ENCODE measurements at regions not wholly inside any gene's neighbourhood (a gene's known extent, or its start where the extent isn't known, plus 50 kb on each side); places are given as distances from the start of the nearest gene placed in this dataset.
"Not testable (repeated sequence)": the region's sequence is repeated elsewhere in the genome, so short reads cannot be mapped to it uniquely, and the experiment has no call there.

GRCh38 chr1:221862971-221863370 lies 121.1 kb upstream of the DUSP10 start:
- no peak overlapping the region for H3K9ac ChIP-seq (ENCODE audit: low read length in 3 of 3)
- no peaks in the 10 kb centered on the region for H3K4me1 ChIP-seq (ENCODE audit: control insufficient read depth in 2 of 3, insufficient read depth in 2 of 3, low read depth in 1 of 3, low read length in 3 of 3)
- no peak for FAIRE-seq

GRCh38 chr1:221858818-221859611 lies 117.1 kb upstream of the DUSP10 start:
- H3K27me3 ChIP-seq (ENCODE audit: control insufficient read depth, insufficient read depth, low read length): no peaks in the 10 kb centered on the region
- H3K9ac ChIP-seq (ENCODE audit: low read length in 3 of 3): no peak overlapping the region
- H3K4me3 ChIP-seq (ENCODE audit: low read length in 3 of 3): no peak overlapping the region
- TF ChIP-seq CTCF (IDR thresholded peaks at IDR 0.05; ENCODE audit: borderline replicate concordance, extremely low read depth, insufficient read depth): no peak
- no peaks in the 10 kb centered on the region for H3K36me3 ChIP-seq (ENCODE audit: control insufficient read depth in 2 of 3, insufficient read depth in 3 of 3, low read length in 3 of 3)
- intact Hi-C loops (cut with DNase I): no loop called here
- H3K27ac ChIP-seq (ENCODE audit: low read depth in 2 of 2, low read length in 2 of 2): no peak overlapping the region
- H3K9me3 ChIP-seq (ENCODE audit: control insufficient read depth in 2 of 3, insufficient read depth in 1 of 3, low read length in 3 of 3): no peaks in the 10 kb centered on the region
- no peaks in the 10 kb centered on the region for H3K4me1 ChIP-seq (ENCODE audit: control insufficient read depth in 2 of 3, insufficient read depth in 2 of 3, low read depth in 1 of 3, low read length in 3 of 3)
- FAIRE-seq (no peak), DNase-seq (no peak)

More at GRCh38 chr1:221862971-221863370, 121.1 kb upstream of the DUSP10 start:
- H3K9me3 ChIP-seq (ENCODE audit: control insufficient read depth in 2 of 3, insufficient read depth in 1 of 3, low read length in 3 of 3): no peaks in the 10 kb centered on the region
- no peak for TF ChIP-seq CTCF (IDR thresholded peaks at IDR 0.05; ENCODE audit: borderline replicate concordance, extremely low read depth, insufficient read depth)
- H3K36me3 ChIP-seq (ENCODE audit: control insufficient read depth in 2 of 3, insufficient read depth in 3 of 3, low read length in 3 of 3): no peaks in the 10 kb centered on the region
- H3K27me3 ChIP-seq (ENCODE audit: control insufficient read depth, insufficient read depth, low read length): no peaks in the 10 kb centered on the region
- no peak for DNase-seq
- intact Hi-C loops (cut with DNase I): no loop called here
- H3K4me3 ChIP-seq (ENCODE audit: low read length in 3 of 3): no peak overlapping the region
- H3K27ac ChIP-seq (ENCODE audit: low read depth in 2 of 2, low read length in 2 of 2): no peak overlapping the region

- H3K9ac ChIP-seq (ENCODE audit: low read length in 3 of 3); H3K4me3 ChIP-seq (ENCODE audit: low read length in 3 of 3); H3K27me3 ChIP-seq (ENCODE audit: control insufficient read depth, insufficient read depth, low read length); H3K9me3 ChIP-seq (ENCODE audit: control insufficient read depth in 2 of 3, insufficient read depth in 1 of 3, low read length in 3 of 3); FAIRE-seq; intact Hi-C loops (cut with DNase I); H3K36me3 ChIP-seq (ENCODE audit: control insufficient read depth in 2 of 3, insufficient read depth in 3 of 3, low read length in 3 of 3); H3K4me1 ChIP-seq (ENCODE audit: control insufficient read depth in 2 of 3, insufficient read depth in 2 of 3, low read depth in 1 of 3, low read length in 3 of 3); DNase-seq; H3K27ac ChIP-seq (ENCODE audit: low read depth in 2 of 2, low read length in 2 of 2): not testable (repeated sequence)
Measured at GRCh38 chr1:221857094-221857444, 115.2 kb upstream of the DUSP10 start.

- Histone ChIP-seq H3K4me3 (ENCODE audit: low read length in 3 of 3) (no peak overlapping the region), H3K36me3 (ENCODE audit: control insufficient read depth in 2 of 3, insufficient read depth in 3 of 3, low read length in 3 of 3) (no peaks in the 10 kb centered on the region), H3K27ac (ENCODE audit: low read depth in 2 of 2, low read length in 2 of 2) (no peak overlapping the region), H3K4me1 (ENCODE audit: control insufficient read depth in 2 of 3, insufficient read depth in 2 of 3, low read depth in 1 of 3, low read length in 3 of 3) (no peaks in the 10 kb centered on the region), H3K9me3 (ENCODE audit: control insufficient read depth in 2 of 3, insufficient read depth in 1 of 3, low read length in 3 of 3) (no peaks in the 10 kb centered on the region), H3K9ac (ENCODE audit: low read length in 3 of 3) (no peak overlapping the region), H3K27me3 (ENCODE audit: control insufficient read depth, insufficient read depth, low read length) (no peaks in the 10 kb centered on the region)
- DNase-seq (no peak), FAIRE-seq (no peak)
- no peak for TF ChIP-seq CTCF (IDR thresholded peaks at IDR 0.05; ENCODE audit: borderline replicate concordance, extremely low read depth, insufficient read depth)
- intact Hi-C loops (cut with DNase I): no loop called here
Measured at GRCh38 chr1:221856228-221857093, 114.6 kb upstream of the DUSP10 start.
